ENCODE measurements at regions not wholly inside any gene's neighbourhood (a gene's known extent, or its start where the extent isn't known, plus 50 kb on each side); places are given as distances from the start of the nearest gene placed in this dataset.

GRCh38 chr6:113352029-113352801 is 504.9 kb upstream of the MARCKS start:
- intact Hi-C loops (cut with DNase I), result no loop called here
- H3K36me3 ChIP-seq, result no peaks in the 10 kb centered on the region
- H3K4me1 ChIP-seq, result peaks cover 5 to 38% (median 17%) of the 10 kb centered on the region in 3 donors
- H3K27ac ChIP-seq, result peak overlapping the region in 2 of 4 donors; percentile 56 to 65
- no peaks in the 10 kb centered on the region for H3K27me3 ChIP-seq
- H3K4me3 ChIP-seq, result no peak overlapping the region
- WGBS, 2 donors, result 46 to 51% methylated on average over 3 of the region's 3 CpGs
- H3K9me3 ChIP-seq, result no peaks in the 10 kb centered on the region
- no peak for DNase-seq
- TF ChIP-seq CTCF (IDR thresholded peaks at IDR 0.05) (no peak), POLR2A (IDR thresholded peaks at IDR 0.05) (no peak)

- Histone ChIP-seq H3K27me3 (no peaks in the 10 kb centered on the region), H3K4me1 (peaks cover 5 to 38% (median 17%) of the 10 kb centered on the region in 3 donors), H3K9me3 (no peaks in the 10 kb centered on the region), H3K27ac (peak overlapping the region in 2 of 4 donors; percentile 56 to 65), H3K4me3 (no peak overlapping the region), H3K36me3 (no peaks in the 10 kb centered on the region)
- no peak for TF ChIP-seq POLR2A (IDR thresholded peaks at IDR 0.05)
- TF ChIP-seq CTCF (IDR thresholded peaks at IDR 0.05), result no peak
- intact Hi-C loops (cut with DNase I), result no loop called here
- WGBS, 2 donors, result 63 to 93% methylated on average over 3 of the region's 3 CpGs
- no peak for DNase-seq
Measured at GRCh38 chr6:113352831-113353230, 504.3 kb upstream of the MARCKS start.

- Histone ChIP-seq H3K4me3 (no peak overlapping the region), H3K9me3 (no peaks in the 10 kb centered on the region), H3K36me3 (no peaks in the 10 kb centered on the region), H3K27ac (no peak overlapping the region), H3K4me1 (peaks cover 5 to 38% (median 17%) of the 10 kb centered on the region in 3 donors), H3K27me3 (no peaks in the 10 kb centered on the region)
- intact Hi-C loops (cut with DNase I), result no loop called here
- no peak for TF ChIP-seq CTCF (IDR thresholded peaks at IDR 0.05)
- no peak for TF ChIP-seq POLR2A (IDR thresholded peaks at IDR 0.05)
- no peak for DNase-seq
- WGBS, 2 donors, result 67 to 83% methylated on average over 1 to 2 of the region's 2 CpGs
Measured at GRCh38 chr6:113353392-113353791, 503.8 kb upstream of the MARCKS start.

GRCh38 chr6:113354204-113354895 is 502.8 kb upstream of the MARCKS start:
- H3K4me3 ChIP-seq, result no peak overlapping the region
- DNase-seq, result no peak
- no peak overlapping the region for H3K27ac ChIP-seq
- H3K36me3 ChIP-seq, result no peaks in the 10 kb centered on the region
- H3K27me3 ChIP-seq, result no peaks in the 10 kb centered on the region
- 82 to 99% methylated on average over 6 of the region's 6 CpGs for WGBS, 2 donors
- H3K9me3 ChIP-seq, result no peaks in the 10 kb centered on the region
- TF ChIP-seq CTCF (IDR thresholded peaks at IDR 0.05) (no peak), POLR2A (IDR thresholded peaks at IDR 0.05) (no peak)
- intact Hi-C loops (cut with DNase I), result no loop called here
- peaks cover 5 to 44% (median 17%) of the 10 kb centered on the region in 3 donors for H3K4me1 ChIP-seq

- Histone ChIP-seq H3K4me1 (peaks cover 5 to 48% (median 21%) of the 10 kb centered on the region in 3 donors), H3K4me3 (no peak overlapping the region), H3K36me3 (no peaks in the 10 kb centered on the region), H3K27ac (no peak overlapping the region), H3K9me3 (no peaks in the 10 kb centered on the region), H3K27me3 (no peaks in the 10 kb centered on the region)
- intact Hi-C loops (cut with DNase I), result no loop called here
- no peak for DNase-seq
- TF ChIP-seq POLR2A (IDR thresholded peaks at IDR 0.05), result no peak
- no peak for TF ChIP-seq CTCF (IDR thresholded peaks at IDR 0.05)
- 68 to 82% methylated on average over 1 of the region's 1 CpG for WGBS, 2 donors
Measured at GRCh38 chr6:113356139-113356538, 501.0 kb upstream of the MARCKS start.

Measured in esophagus squamous epithelium (tissue), 5 donors.